OCI-LY7 (cell line): ENCODE measurements at regions not wholly inside any gene's neighbourhood (a gene's known extent, or its start where the extent isn't known, plus 50 kb on each side); places are given as distances from the start of the nearest gene placed in this dataset.
"Not testable (repeated sequence)": the region's sequence is repeated elsewhere in the genome, so short reads cannot be mapped to it uniquely, and the experiment has no call there.

Experiments used
- CTCF ChIP-seq: fragments of 200-600 bp; sonication (generic); conservative IDR thresholded peaks from 2 replicates; pipeline ENCODE4 v1.5.1; 2014; ENCODE audit warnings: mild to moderate bottlenecking, antibody characterized with exemption, low read length, moderate library complexity, mixed read lengths
- EZH2phosphoT487 ChIP-seq: fragments of 200-600 bp; sonication (generic); IDR thresholded peaks from 2 replicates; pipeline ENCODE4 v1.6.1; 2018; ENCODE audit warnings: low read depth, borderline replicate concordance, mild to moderate bottlenecking, mixed run types, antibody characterized with exemption, low read length, moderate library complexity, mixed read lengths

DNA sequence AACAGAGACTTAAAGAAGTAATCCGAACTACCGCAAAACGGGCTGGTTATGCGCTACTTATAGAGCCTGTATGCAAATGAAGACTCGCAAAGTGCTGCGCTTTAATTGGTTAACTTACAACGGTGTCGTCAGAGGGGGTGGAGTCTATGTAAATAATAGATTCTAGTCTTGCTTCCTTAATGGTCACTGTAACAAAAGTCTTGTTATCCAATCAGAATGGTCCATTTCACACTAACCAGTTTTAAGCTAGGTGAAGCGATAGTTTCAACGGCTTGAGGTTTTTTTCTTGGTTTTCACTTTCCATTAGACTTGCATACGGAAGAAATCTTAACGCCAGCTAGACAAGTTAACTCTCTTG, 67.2 kb downstream of the FAM72C start:
- TF ChIP-seq CTCF, EZH2phosphoT487: not testable (repeated sequence)
